Dermis blood vessel endothelial cell (primary cell): ENCODE measurements at regions not wholly inside any gene's neighbourhood (a gene's known extent, or its start where the extent isn't known, plus 50 kb on each side); places are given as distances from the start of the nearest gene placed in this dataset.
"Not testable (repeated sequence)": the region's sequence is repeated elsewhere in the genome, so short reads cannot be mapped to it uniquely, and the experiment has no call there.

ENCODE experiments used
- DNase-seq: peaks from one replicate; pipeline ENCODE4 v3.0.0; 2010

DNA sequence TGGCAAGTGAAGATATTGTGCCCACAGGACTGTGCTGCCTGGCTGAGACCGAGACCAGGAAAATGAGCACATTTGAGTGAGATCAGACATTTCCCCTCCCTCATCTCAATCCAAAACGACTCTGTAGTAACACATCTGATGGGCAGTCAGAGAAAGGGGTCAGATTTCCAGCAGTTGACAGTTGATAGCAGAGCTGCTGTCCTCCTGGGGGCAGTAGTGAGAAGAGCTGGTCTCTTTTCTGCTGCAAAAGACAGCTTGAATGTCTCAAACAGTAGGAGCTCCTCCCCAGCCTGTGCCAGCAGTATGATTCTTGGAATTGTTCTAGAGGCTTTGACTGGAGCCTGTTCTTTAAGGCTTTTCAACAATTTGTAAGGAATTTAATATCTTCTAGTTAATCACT, 1396.3 kb downstream of the RPIA start:
- not testable (repeated sequence) for DNase-seq

DNA sequence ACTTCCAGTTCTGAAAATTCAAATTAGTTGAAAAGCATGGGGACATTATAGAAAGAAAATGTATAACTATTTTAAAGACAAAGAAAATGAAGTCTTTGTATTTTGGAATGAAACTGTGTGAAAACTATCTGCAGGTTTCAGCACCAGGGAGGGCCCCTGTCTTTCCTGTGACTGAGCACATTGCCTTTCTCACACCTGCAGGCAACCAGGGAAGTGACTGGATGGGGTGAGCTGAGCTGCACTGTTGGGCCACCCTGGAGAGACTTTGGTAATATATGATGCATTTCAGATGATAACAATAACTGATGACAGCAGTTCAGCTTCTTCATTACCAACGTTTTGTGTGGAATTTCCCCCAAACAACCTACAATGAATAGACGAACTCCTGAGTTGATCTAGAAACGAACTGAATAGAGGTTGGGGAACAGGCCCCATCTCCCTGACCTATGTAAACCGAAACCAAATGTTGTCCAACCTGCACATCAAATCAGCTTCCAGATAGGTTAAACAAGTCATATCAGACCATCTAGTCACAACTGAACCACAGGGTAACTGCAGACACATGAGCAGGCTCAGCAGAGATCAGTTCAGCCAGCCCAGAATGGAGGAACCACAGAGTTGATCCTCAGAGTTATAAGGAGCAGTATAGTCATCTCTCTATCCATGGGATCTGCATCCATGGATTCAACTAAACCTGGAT, 1402.2 kb downstream of the RPIA start:
- DNase-seq, result not testable (repeated sequence)

GRCh38 chr2:90097617-90098016, 1406.1 kb downstream of the RPIA start:
- not testable (repeated sequence) for DNase-seq

GRCh38 chr2:90105142-90105541, 1413.7 kb downstream of the RPIA start:
- DNase-seq, result not testable (repeated sequence)

GRCh38 chr2:90123409-90123808, 1431.9 kb downstream of the RPIA start:
- DNase-seq, result not testable (repeated sequence)

GRCh38 chr2:90139046-90139445, 1447.6 kb downstream of the RPIA start:
- not testable (repeated sequence) for DNase-seq

DNA sequence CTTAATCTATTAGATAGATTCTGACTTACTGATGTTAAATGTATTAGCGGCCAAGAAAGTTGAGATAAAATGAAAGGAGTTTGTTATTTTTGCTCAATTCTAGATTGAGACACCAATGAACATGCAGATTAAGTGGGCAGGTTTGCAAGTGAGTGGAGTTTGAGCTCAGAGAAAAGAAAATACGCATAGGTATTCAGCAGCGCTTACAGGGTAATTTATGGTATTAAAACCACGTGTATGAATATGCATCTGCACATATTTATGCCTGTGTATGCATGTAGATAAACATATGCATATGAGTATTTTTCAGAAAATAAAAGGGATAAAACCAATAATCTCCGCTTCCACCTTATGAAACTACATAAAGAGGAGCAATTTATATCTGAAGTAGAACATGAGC, 1450.1 kb downstream of the RPIA start:
- DNase-seq, result not testable (repeated sequence)

GRCh38 chr2:90151805-90152204, 1460.3 kb downstream of the RPIA start:
- peak; percentile 1 for DNase-seq

DNA sequence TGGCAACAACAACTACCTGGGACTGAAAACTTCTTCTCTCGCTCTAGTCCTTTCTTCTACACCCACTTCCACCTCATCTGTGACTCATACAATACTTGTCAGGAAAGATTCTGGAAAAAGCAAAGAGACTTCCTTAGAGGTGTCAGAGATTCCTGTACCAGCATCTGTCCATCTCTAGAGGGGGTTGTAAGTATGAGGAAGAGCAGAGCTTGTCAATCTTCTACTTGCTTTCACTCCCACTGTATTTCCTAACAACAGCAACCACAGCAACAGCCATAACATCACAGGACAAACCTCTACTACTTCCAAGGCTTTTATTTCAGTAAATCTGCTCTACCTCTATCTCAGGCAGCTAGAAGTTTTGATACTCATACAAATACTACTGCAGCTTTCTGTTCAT, 1479.5 kb downstream of the RPIA start:
- not testable (repeated sequence) for DNase-seq

- DNase-seq, result not testable (repeated sequence)
Measured at GRCh38 chr2:90173081-90173480, 1481.6 kb downstream of the RPIA start.

DNA sequence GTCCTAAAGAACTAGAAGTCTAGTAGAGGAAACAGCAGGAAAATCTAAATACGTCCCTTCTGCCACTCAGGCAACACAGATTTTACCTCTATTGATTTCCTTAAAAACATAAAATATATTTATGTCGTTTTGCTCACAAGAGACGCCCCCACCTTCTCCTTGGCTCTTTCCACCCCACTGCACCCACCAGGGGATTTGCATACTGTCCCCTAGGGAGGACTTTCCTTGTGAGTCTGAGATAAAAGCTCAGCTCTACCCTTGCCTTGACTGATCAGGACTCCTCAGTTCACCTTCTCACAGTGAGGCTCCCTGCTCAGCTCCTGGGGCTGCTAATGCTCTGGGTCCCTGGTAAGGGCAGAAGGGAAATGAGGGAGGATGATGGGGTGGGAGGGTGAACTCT, 1488.1 kb downstream of the RPIA start:
- not testable (repeated sequence) for DNase-seq

DNA sequence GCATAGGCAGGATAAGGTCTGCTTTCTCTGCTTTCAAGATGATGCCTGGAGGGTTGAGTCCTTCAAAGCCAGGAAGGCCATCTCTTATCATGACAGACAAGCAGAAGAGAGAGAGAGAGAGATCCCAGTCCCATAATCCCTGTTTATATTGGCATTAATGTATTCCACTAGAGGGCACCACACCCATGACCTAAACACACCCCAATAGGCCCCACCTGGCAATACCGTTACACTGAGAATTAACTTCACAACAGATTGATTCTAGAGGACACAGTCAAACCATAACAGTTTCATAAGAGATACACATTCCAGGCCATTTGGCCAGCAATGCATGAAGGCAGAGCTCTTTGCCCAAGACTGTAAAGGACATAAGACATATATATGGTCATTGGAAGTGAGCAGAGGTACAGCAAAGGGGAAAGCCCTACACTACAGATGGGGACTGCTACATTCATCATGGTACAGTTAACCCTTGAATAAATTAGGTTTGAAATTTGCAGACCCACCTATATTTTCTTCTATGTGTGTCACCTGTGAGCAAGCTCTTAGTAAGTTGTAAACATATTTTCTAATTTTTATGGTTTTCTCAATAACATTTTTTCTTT, 1516.1 kb downstream of the RPIA start:
- peak; percentile 30 for DNase-seq

- DNase-seq, result no peak
Measured at GRCh38 chr2:90209009-90209408, 1517.5 kb downstream of the RPIA start.

DNA sequence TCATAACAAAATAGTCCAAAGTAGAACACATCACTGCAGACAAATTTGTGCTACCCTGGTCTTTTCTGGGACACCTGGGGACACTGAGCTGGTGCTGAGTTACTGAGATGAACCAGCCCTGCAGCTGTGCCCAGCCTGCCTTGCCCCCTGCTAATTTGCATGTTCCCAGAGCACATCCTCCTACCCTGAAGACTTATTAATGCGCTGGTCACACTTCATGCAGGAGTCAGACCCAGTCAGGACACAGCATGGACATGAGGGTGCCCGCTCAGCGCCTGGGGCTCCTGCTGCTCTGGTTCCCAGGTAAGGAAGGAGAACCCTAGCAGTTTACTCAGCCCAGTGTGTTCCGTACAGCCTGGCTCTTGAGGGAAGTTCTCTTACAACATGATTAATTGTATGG, 1518.3 kb downstream of the RPIA start:
- DNase-seq, result no peak

DNA sequence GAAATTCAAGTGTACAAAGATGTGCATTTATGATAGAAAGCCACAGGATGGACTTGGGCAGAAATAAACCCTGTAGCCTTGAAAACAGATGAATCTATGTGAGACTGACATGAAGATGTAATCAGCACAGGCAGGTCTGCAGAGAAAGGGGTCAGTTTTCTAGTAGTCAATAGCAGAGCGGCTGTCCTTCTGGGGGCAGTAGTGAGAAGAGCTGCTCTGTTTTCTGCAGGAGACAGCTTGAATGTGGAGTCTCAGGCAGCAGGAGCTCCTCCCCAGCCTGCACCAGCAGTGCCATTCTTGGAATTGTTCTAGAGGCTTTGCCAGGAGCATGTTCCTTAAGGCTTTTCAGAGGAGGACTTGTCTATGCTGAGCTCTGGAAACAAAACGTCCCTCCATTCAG, 1524.4 kb downstream of the RPIA start:
- not testable (repeated sequence) for DNase-seq

GRCh38 chr2:90216801-90217200, 1525.3 kb downstream of the RPIA start:
- DNase-seq, result not testable (repeated sequence)

GRCh38 chr2:90218534-90218933, 1527.1 kb downstream of the RPIA start:
- DNase-seq, result not testable (repeated sequence)

DNA sequence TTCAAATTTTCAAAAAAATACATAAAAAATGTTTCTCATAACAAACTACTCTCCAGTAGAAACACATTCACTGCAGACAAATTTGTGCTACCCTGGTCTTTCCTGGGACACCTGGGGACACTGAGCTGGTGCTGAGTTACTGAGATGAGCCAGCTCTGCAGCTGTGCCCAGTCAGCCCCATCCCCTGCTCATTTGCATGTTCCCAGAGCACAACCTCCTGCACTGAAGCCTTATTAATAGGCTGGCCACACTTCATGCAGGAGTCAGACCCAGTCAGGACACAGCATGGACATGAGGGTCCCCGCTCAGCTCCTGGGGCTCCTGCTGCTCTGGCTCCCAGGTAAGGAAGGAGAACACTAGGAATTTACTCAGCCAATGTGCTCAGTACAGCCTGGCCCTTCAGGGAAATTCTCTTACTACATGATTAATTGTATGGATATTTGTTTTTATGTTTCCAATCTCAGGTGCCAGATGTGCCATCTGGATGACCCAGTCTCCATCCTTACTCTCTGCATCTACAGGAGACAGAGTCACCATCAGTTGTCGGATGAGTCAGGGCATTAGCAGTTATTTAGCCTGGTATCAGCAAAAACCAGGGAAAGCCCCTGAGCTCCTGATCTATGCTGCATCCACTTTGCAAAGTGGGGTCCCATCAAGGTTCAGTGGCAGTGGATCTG, 1529.3 kb downstream of the RPIA start:
- DNase-seq, result not testable (repeated sequence)

GRCh38 chr2:90221300-90221651, 1529.8 kb downstream of the RPIA start:
- DNase-seq, result no peak

- DNase-seq, result not testable (repeated sequence)
Measured at GRCh38 chr2:90224767-90225166, 1533.3 kb downstream of the RPIA start.

DNA sequence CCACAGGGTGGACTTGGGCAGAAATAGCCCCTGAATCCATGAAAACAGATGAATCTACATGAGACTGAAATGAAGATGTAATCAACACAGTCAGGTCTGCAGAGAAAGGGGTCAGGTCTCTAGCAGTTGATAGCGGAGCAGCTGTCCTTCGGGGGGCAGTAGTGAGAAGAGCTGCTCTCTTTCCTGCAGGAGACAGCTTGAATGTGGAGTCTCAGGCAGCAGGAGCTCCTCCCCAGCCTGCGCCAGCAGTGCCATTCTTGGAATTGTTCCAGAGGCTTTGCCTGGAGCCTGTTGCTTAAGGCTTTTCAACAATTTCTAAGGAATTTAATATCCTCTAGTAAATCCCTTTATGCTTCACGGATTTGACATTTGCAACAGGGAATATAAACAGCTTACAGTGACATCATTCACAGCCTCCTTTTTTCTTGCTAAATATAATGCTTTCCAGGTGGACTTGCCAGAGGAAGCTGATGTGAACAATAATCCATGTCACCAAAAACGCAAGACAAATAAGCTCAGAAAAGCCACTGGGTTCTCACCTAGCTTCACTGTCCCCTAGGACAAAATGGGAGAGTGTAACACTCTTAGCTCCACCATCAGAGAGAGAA, 1535.1 kb downstream of the RPIA start:
- DNase-seq, result not testable (repeated sequence)

- not testable (repeated sequence) for DNase-seq
Measured at GRCh38 chr2:90231199-90231598, 1539.7 kb downstream of the RPIA start.

DNA sequence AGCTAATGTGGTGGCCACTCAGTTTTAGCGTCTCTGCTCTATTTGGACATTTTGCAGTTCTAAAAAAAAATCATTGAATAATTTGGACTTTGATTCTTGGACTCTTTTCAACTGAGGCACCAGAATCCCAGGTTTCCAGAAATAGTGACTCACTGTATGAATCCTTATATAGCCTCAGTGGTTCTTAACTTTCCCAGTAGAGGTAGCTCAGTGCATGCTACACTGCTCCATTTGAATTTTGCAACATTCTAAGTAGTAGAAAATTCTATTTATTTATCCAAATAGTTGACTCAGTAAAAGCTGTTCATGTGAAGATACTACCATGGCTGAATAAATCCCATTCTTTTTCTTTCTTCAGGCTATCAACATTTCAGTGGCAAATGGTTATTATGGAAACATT, 1544.0 kb downstream of the RPIA start:
- DNase-seq, result not testable (repeated sequence)
